K562 (cell line): ENCODE measurements at regions not wholly inside any gene's neighbourhood (a gene's known extent, or its start where the extent isn't known, plus 50 kb on each side); places are given as distances from the start of the nearest gene placed in this dataset.

Experiments used
- ATAC-seq: fragments of 200-7000 bp; cut with Tn5 transposase; 3 replicates; pipeline ENCODE4 v1.9.1; 2020; ENCODE audit warnings: moderate library complexity
- BruUV-seq: library from RNA; stranded (reverse); fragments of 400-500 nt; replicated peaks from 2 replicates; lab custom pipeline; 2021; lab: Mats Ljungman, UMichigan
- CTCF ChIA-PET: fragments of 300-600 bp; formaldehyde crosslinking; extraction: SDS; loops from one replicate; lab custom pipeline; 2021; ENCODE audit warnings: low intra/inter-chr PET ratio; lab: Yijun Ruan, JAX
- POLR2A ChIA-PET: fragments of 300-600, 350-650 bp; sonication (Branson Sonifier 250); formaldehyde crosslinking; extraction: SDS; loops from one replicate; lab custom pipeline; 2021; ENCODE audit warnings: antibody characterized with exemption, inconsistent platforms; lab: Yijun Ruan, JAX
- DNase-seq, 4 experiments: peaks; one replicate each; pipeline versions ENCODE4 v3.0.0 to v3.0.0-alpha.2; 2011 to 2018; ENCODE audit warnings: low spot score in 3 of 4, mixed read lengths in 3 of 4; ENCODE audit errors: extremely low read depth in 1 of 4
- FAIRE-seq: peaks from 2 replicates; lab custom pipeline; 2011; peaks lifted over from hg19 to GRCh38; lab: Jason Lieb, UNC
- H2AFZ ChIP-seq: 2 replicates; pipeline ENCODE4 v1.6.0; 2011; ENCODE audit warnings: low read depth, low read length, control low read depth, inconsistent platforms
- H3K27ac ChIP-seq: fragments of 200-600 bp; 3 replicates; pipeline ENCODE4 v1.8.0; 2011; ENCODE audit warnings: low read depth, mild to moderate bottlenecking, control low read depth, inconsistent platforms, low read length, moderate library complexity, mixed read lengths; ENCODE audit errors: extremely low read depth
- H3K27me3 ChIP-seq, 2 experiments: fragments of 300-600 bp in 1 of 2; 2 replicates in 1 of 2; 3 replicates in 1 of 2; pipeline versions ENCODE4 v1.6.0 to v1.8.0; 2011; ENCODE audit warnings: inconsistent platforms in 2 of 2, low read length in 2 of 2, mild to moderate bottlenecking in 1 of 2, mixed read lengths in 1 of 2, moderate library complexity in 1 of 2; ENCODE audit not compliant: control insufficient read depth in 2 of 2, insufficient read depth in 2 of 2
- H3K36me3 ChIP-seq: fragments of 300-600 bp; 3 replicates; pipeline ENCODE4 v1.8.0; 2011; ENCODE audit warnings: mild to moderate bottlenecking, low read length, inconsistent platforms; ENCODE audit not compliant: control insufficient read depth, insufficient read depth
- H3K4me1 ChIP-seq, 2 experiments: fragments of 200-600 bp in 1 of 2; replicated peaks in 1 of 2; 2 replicates in 1 of 2; 3 replicates in 1 of 2; pipeline versions ENCODE4 v1.5.1 to v1.8.0; 2011; ENCODE audit warnings: inconsistent platforms in 2 of 2, low read length in 2 of 2, mild to moderate bottlenecking in 1 of 2, mixed read lengths in 1 of 2, moderate library complexity in 1 of 2; ENCODE audit not compliant: control insufficient read depth in 2 of 2, insufficient read depth in 2 of 2
- H3K4me2 ChIP-seq: 2 replicates; pipeline ENCODE4 v1.6.1; 2011; ENCODE audit warnings: low read length, control low read depth, inconsistent platforms, mixed read lengths; ENCODE audit not compliant: insufficient read depth
- H3K4me3 ChIP-seq: fragments of 200-600 bp; sonication (generic), shearing (Covaris generic); 2 replicates; pipeline ENCODE4 v1.5.1; 2016; ENCODE audit warnings: control low read depth, inconsistent platforms
- H3K79me2 ChIP-seq: fragments of 200-600 bp; 3 replicates; pipeline ENCODE4 v1.8.0; 2011; ENCODE audit warnings: low read length, inconsistent platforms; ENCODE audit not compliant: control insufficient read depth, insufficient read depth
- H3K9ac ChIP-seq, 2 experiments: 2 replicates each; pipeline versions ENCODE4 v1.6.0 to v1.6.1; 2011; ENCODE audit warnings: low read depth in 2 of 2, low read length in 2 of 2, control low read depth in 1 of 2, inconsistent platforms in 1 of 2, mild to moderate bottlenecking in 1 of 2, mixed read lengths in 1 of 2; ENCODE audit not compliant: insufficient read depth in 1 of 2
- H3K9me1 ChIP-seq: one replicate; pipeline ENCODE4 v1.6.0; 2011; ENCODE audit warnings: inconsistent platforms, mild to moderate bottlenecking, low read length, moderate library complexity; ENCODE audit not compliant: control insufficient read depth, insufficient read depth
- H3K9me3 ChIP-seq: replicated peaks from 2 replicates; pipeline ENCODE4 v1.5.1; 2011; ENCODE audit warnings: low read depth, low read length, inconsistent platforms; ENCODE audit not compliant: control insufficient read depth, insufficient read depth
- H4K20me1 ChIP-seq: replicated peaks from 2 replicates; pipeline ENCODE4 v1.6.1; 2011; ENCODE audit warnings: low read length, inconsistent platforms, mixed read lengths; ENCODE audit not compliant: control insufficient read depth, insufficient read depth
- MAFG ChIP-seq: fragments of 450-650 bp; conservative IDR thresholded peaks from 2 replicates; pipeline ENCODE4 v1.6.1; 2016; ENCODE audit warnings: missing genetic modification characterization, missing compliant biosample characterization
- MEF2D ChIP-seq: conservative IDR thresholded peaks from 2 replicates; pipeline ENCODE4 v1.6.1; 2016; ENCODE audit warnings: low read depth, missing genetic modification characterization, missing compliant biosample characterization
- NCOA2 ChIP-seq, 2 experiments: fragments of 450-650 bp; IDR thresholded peaks; 2 replicates each; pipeline ENCODE4 v1.6.1; 2018; ENCODE audit warnings: mild to moderate bottlenecking in 2 of 2, moderate library complexity in 1 of 2; ENCODE audit not compliant: partially characterized antibody in 2 of 2
- SIN3B ChIP-seq: fragments of 450-650 bp; IDR thresholded peaks from 2 replicates; pipeline ENCODE4 v1.6.1; 2017; ENCODE audit warnings: low read depth, mild to moderate bottlenecking, moderate library complexity
- SMAD2 ChIP-seq: fragments of 150-350 bp; IDR thresholded peaks from 2 replicates; pipeline ENCODE4 v1.6.1; 2014; ENCODE audit warnings: low read depth, mild to moderate bottlenecking, low read length
- SRF ChIP-seq, 2 experiments: fragments of 250-450, 450-650 bp in 1 of 2; sonication (Bioruptor Pico) in 1 of 2; sonication (generic) in 1 of 2; formaldehyde crosslinking; IDR thresholded peaks; 2 replicates each; pipeline versions ENCODE4 v1.5.0 to v1.5.1; 2020 to 2022; ENCODE audit warnings: mild to moderate bottlenecking in 1 of 2, missing genetic modification reagents in 1 of 2
- ZFP1 ChIP-seq: fragments of 450-650 bp; formaldehyde crosslinking; IDR thresholded peaks from 2 replicates; pipeline ENCODE4 v1.4.0; 2020; ENCODE audit warnings: mild to moderate bottlenecking, mixed read lengths
- ZFPM2 ChIP-seq: fragments of 250-450 bp; sonication (Bioruptor Pico); IDR thresholded peaks from 2 replicates; pipeline ENCODE4 v1.5.1; 2022; ENCODE audit warnings: mild to moderate bottlenecking
- ZSCAN32 ChIP-seq: fragments of 450-650 bp; formaldehyde crosslinking; IDR thresholded peaks from 2 replicates; pipeline ENCODE4 v1.4.0; 2020; ENCODE audit warnings: mild to moderate bottlenecking, moderate library complexity
- WGBS: fragments of 100-300 bp; shearing (Covaris generic); methylation state at CpG from one replicate; pipeline ENCODE4 v1.1.6; 2016; ENCODE audit warnings: low coverage, mixed read lengths; ENCODE audit not compliant: insufficient coverage; ENCODE audit errors: missing lambda C conversion rate; 5-methylcytosine and 5-hydroxymethylcytosine counted together
- in situ Hi-C: fragments of 300-500 bp; cut with MboI; formaldehyde crosslinking; loops from 4 replicates; pipeline ENCODE4 v1.15.0; 2018; ENCODE audit warnings: inconsistent platforms, mixed read lengths
- intact Hi-C: fragments of 100-400 bp; cut with micrococcal nuclease; formaldehyde crosslinking; loops from 2 replicates; pipeline ENCODE4 v1.14.2; 2022
- TF ChIP-seq, protein P1 (sequence below): fragments of 250-450 bp; sonication (Bioruptor Pico); IDR thresholded peaks from 2 replicates; pipeline ENCODE4 v1.9.0; 2021; ENCODE audit warnings: mild to moderate bottlenecking, inconsistent platforms

DNA sequence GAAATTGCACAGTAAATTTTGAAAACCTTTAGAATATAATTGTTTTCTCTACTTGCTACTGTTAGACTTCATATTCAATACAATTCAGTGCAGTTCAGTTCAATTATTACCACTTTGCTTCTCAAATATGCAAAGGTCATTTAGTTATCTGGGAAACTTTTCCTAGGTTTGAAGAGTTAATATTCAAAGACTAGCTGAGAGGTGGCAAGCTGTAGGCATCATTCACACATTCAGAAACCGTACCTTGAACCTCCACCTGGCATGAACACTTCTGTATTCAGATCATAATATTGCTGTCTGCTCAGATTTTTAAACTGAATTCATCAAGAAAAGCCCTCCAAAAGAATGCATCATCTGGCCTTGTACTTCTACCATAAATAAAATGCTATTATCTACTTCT, 162.1 kb upstream of the PCSK5 start:
- Histone ChIP-seq H3K27ac (no peak overlapping the region), H3K4me3 (no peak overlapping the region), H3K9ac (no peak overlapping the region), H3K27me3 (no peaks in the 10 kb centered on the region), H3K9me1 (no peaks in the 10 kb centered on the region), H3K4me1 (no peaks in the 10 kb centered on the region), H3K9me3 (no peaks in the 10 kb centered on the region), H3K79me2 (no peaks in the 10 kb centered on the region), H3K4me2 (no peak overlapping the region), H4K20me1 (no peaks in the 10 kb centered on the region), H3K36me3 (no peaks in the 10 kb centered on the region), H2AFZ (no peak overlapping the region)
- FAIRE-seq = no peak
- ChIA-PET POLR2A (no interaction called here), CTCF (no interaction called here)
- 0% methylated on average over 1 of the region's 1 CpG for WGBS
- intact Hi-C loops = no loop called here
- no peak for DNase-seq
- BruUV-seq = no TSS peak
- TF ChIP-seq SIN3B = no peak
- no peak for TF ChIP-seq ZSCAN32 (CRISPR knock-in tag)
- TF ChIP-seq SRF (CRISPR knock-in tag; IDR thresholded peaks at IDR 0.05) = no peak
- TF ChIP-seq, protein P1, sequence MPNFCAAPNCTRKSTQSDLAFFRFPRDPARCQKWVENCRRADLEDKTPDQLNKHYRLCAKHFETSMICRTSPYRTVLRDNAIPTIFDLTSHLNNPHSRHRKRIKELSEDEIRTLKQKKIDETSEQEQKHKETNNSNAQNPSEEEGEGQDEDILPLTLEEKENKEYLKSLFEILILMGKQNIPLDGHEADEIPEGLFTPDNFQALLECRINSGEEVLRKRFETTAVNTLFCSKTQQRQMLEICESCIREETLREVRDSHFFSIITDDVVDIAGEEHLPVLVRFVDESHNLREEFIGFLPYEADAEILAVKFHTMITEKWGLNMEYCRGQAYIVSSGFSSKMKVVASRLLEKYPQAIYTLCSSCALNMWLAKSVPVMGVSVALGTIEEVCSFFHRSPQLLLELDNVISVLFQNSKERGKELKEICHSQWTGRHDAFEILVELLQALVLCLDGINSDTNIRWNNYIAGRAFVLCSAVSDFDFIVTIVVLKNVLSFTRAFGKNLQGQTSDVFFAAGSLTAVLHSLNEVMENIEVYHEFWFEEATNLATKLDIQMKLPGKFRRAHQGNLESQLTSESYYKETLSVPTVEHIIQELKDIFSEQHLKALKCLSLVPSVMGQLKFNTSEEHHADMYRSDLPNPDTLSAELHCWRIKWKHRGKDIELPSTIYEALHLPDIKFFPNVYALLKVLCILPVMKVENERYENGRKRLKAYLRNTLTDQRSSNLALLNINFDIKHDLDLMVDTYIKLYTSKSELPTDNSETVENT (CRISPR knock-in tag) = no peak
- TF ChIP-seq ZFPM2 (CRISPR knock-in tag) = no peak
- no peak for TF ChIP-seq MAFG
- TF ChIP-seq MEF2D = no peak
- no peak for TF ChIP-seq NCOA2 (IDR thresholded peaks at IDR 0.05; ENCODE audit: partially characterized antibody in 2 of 2)
- TF ChIP-seq ZFP1 (CRISPR knock-in tag) = no peak
- no peak for TF ChIP-seq SMAD2
- ATAC-seq = no peak
- in situ Hi-C loops = no loop called here
